Transverse colon (tissue), 4 donors: ENCODE measurements at regions not wholly inside any gene's neighbourhood (a gene's known extent, or its start where the extent isn't known, plus 50 kb on each side); places are given as distances from the start of the nearest gene placed in this dataset.

Source experiments
- CTCF ChIP-seq, 5 experiments: fragments of 200-600 bp in 3 of 5; fragments of 450-650 bp in 2 of 5; sonication (generic) in 3 of 5; IDR thresholded peaks; 1 replicate in 2 of 5; 2 replicates in 3 of 5; pipeline ENCODE4 v1.5.1; 2016 to 2017; ENCODE audit warnings: antibody characterized with exemption in 5 of 5, inconsistent platforms in 3 of 5, mild to moderate bottlenecking in 2 of 5, moderate library complexity in 1 of 5
- EP300 ChIP-seq: sonication (generic); formaldehyde crosslinking; IDR thresholded peaks from one replicate; pipeline ENCODE4 v1.6.1; 2017; ENCODE audit warnings: antibody characterized with exemption, low read depth
- POLR2AphosphoS5 ChIP-seq, 3 donors: sonication (generic); formaldehyde crosslinking; IDR thresholded peaks; one replicate each; pipeline ENCODE4 v1.6.1; 2016; ENCODE audit warnings: antibody characterized with exemption in 3 of 3

GRCh38 chr12:94900496-94900895, 103.0 kb downstream of the NDUFA12 start:
- TF ChIP-seq CTCF (IDR thresholded peaks at IDR 0.05) (no peak), POLR2AphosphoS5 (IDR thresholded peaks at IDR 0.05) (no peak), EP300 (no peak)
